OCI-LY3 (cell line): ENCODE measurements at regions not wholly inside any gene's neighbourhood (a gene's known extent, or its start where the extent isn't known, plus 50 kb on each side); places are given as distances from the start of the nearest gene placed in this dataset.
"Not testable (repeated sequence)": the region's sequence is repeated elsewhere in the genome, so short reads cannot be mapped to it uniquely, and the experiment has no call there.

Source experiments
- H2AFZ ChIP-seq: fragments of 200-600, 300-600 bp; shearing (Covaris generic); 2 replicates; pipeline ENCODE4 v1.6.0; 2014; ENCODE audit warnings: antibody characterized with exemption, low read depth, low read length
- H3K27ac ChIP-seq: fragments of 200-600, 300-600 bp; sonication (generic); 2 replicates; pipeline ENCODE4 v1.5.1; 2014; ENCODE audit warnings: mild to moderate bottlenecking, low read length, moderate library complexity, mixed read lengths
- H3K27me3 ChIP-seq: fragments of 200-600, 300-600 bp; sonication (generic); 2 replicates; pipeline ENCODE4 v1.6.1; 2014; ENCODE audit warnings: low read depth, low read length, mixed read lengths
- H3K36me3 ChIP-seq: fragments of 200-600, 300-600 bp; sonication (generic); replicated peaks from 2 replicates; pipeline ENCODE3; 2014; ENCODE audit warnings: low read depth, low read length, mixed read lengths
- H3K4me1 ChIP-seq: fragments of 300-600, 200-600 bp; sonication (generic); 2 replicates; pipeline ENCODE4 v1.6.1; 2014; ENCODE audit warnings: low read length, mixed read lengths
- H3K4me2 ChIP-seq: fragments of 200-600, 300-600 bp; sonication (generic); 2 replicates; pipeline ENCODE4 v1.6.1; 2014; ENCODE audit warnings: low read length, mixed read lengths
- H3K4me3 ChIP-seq: fragments of 300-600, 200-600 bp; sonication (generic); 2 replicates; pipeline ENCODE4 v1.5.1; 2014; ENCODE audit warnings: antibody characterized with exemption, mild to moderate bottlenecking, low read length, moderate library complexity
- H3K79me2 ChIP-seq: fragments of 300-600, 200-600 bp; shearing (Covaris generic); 2 replicates; pipeline ENCODE4 v1.6.1; 2014; ENCODE audit warnings: mild to moderate bottlenecking, low read length, mixed read lengths
- H3K9ac ChIP-seq: fragments of 300-600, 200-600 bp; shearing (Covaris generic); 2 replicates; pipeline ENCODE4 v1.6.0; 2014; ENCODE audit warnings: mild to moderate bottlenecking, low read length, moderate library complexity
- H3K9me3 ChIP-seq: fragments of 200-600, 300-600 bp; shearing (Covaris generic); 2 replicates; pipeline ENCODE4 v1.6.1; 2014; ENCODE audit warnings: low read length, mixed read lengths; ENCODE audit not compliant: insufficient read depth
- H4K20me1 ChIP-seq: fragments of 200-600, 300-600 bp; sonication (generic); 2 replicates; pipeline ENCODE4 v1.6.1; 2016; ENCODE audit warnings: low read length, mixed read lengths; ENCODE audit not compliant: insufficient read depth
- EZH2phosphoT487 ChIP-seq: fragments of 200-600 bp; shearing (Covaris generic); IDR thresholded peaks from 2 replicates; pipeline ENCODE4 v1.6.1; 2018; ENCODE audit warnings: antibody characterized with exemption, mixed run types, low read depth
- TF ChIP-seq, protein P1 (sequence below): fragments of 200-600, 300-600 bp; sonication (generic); IDR thresholded peaks from 2 replicates; pipeline ENCODE4 v1.5.1; 2014; ENCODE audit warnings: antibody characterized with exemption, low read length, low read depth

DNA sequence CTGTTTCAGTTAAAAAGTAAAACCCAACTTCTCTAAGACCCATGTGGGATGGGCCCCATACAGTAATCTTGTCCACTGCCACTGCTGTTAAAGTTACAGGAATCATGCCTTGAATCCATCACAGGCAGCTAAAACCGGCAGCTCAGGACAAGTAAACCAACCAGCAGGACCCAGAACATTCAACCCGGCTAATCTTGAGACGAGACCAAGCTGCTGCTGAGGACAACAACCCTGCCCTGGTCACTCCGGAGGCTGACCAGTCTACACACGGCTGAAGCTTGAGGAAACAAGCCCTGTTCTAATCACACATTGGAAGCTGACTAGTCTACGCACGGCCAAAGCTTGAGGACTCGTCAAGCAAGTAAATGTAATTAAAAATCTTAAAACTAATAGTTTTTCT lies 105.2 kb upstream of the ZNF492 start:
- Histone ChIP-seq H3K9ac (no peak overlapping the region), H3K27me3 (no peaks in the 10 kb centered on the region), H3K4me2 (no peak overlapping the region), H3K4me1 (no peaks in the 10 kb centered on the region), H3K79me2 (no peaks in the 10 kb centered on the region), H3K4me3 (no peak overlapping the region), H3K27ac (no peak overlapping the region), H3K36me3 (no peaks in the 10 kb centered on the region), H2AFZ (no peak overlapping the region), H3K9me3 (peaks cover 6% of the 10 kb centered on the region; the same call in 1 of the 2 replicates), H4K20me1 (no peaks in the 10 kb centered on the region)
- TF ChIP-seq, protein P1, sequence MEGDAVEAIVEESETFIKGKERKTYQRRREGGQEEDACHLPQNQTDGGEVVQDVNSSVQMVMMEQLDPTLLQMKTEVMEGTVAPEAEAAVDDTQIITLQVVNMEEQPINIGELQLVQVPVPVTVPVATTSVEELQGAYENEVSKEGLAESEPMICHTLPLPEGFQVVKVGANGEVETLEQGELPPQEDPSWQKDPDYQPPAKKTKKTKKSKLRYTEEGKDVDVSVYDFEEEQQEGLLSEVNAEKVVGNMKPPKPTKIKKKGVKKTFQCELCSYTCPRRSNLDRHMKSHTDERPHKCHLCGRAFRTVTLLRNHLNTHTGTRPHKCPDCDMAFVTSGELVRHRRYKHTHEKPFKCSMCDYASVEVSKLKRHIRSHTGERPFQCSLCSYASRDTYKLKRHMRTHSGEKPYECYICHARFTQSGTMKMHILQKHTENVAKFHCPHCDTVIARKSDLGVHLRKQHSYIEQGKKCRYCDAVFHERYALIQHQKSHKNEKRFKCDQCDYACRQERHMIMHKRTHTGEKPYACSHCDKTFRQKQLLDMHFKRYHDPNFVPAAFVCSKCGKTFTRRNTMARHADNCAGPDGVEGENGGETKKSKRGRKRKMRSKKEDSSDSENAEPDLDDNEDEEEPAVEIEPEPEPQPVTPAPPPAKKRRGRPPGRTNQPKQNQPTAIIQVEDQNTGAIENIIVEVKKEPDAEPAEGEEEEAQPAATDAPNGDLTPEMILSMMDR, result no peak
- no peak for TF ChIP-seq EZH2phosphoT487

DNA sequence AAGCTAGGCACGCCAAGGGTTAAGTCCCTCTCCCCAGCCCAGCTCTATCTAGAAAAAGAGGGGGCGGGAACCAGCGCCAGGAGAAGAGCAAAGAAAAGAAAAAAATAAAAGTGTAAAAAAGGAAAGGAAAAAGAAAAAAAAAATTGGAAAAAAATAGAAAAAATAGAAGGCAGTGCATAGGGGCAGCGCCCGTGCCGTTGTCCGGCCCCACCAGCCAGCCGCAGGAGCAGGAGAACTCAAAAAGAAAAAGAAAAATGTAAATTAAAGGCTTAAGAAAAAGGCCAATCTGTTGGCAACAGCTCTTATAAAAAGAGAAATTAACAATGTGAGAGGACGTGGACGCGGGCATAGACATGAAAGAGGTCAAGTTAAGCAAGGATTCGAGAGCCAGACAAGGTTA lies 105.4 kb upstream of the ZNF98 start:
- no peaks in the 10 kb centered on the region for H3K4me1 ChIP-seq
- H3K36me3 ChIP-seq, result no peaks in the 10 kb centered on the region
- H2AFZ ChIP-seq, result no peak overlapping the region
- no peak overlapping the region for H3K4me2 ChIP-seq
- no peaks in the 10 kb centered on the region for H3K27me3 ChIP-seq
- H3K9me3 ChIP-seq, result no peaks in the 10 kb centered on the region
- no peak overlapping the region for H3K4me3 ChIP-seq
- no peak overlapping the region for H3K27ac ChIP-seq
- no peaks in the 10 kb centered on the region for H4K20me1 ChIP-seq
- TF ChIP-seq, protein P1, result no peak
- TF ChIP-seq EZH2phosphoT487, result no peak
- H3K79me2 ChIP-seq, result no peaks in the 10 kb centered on the region
- H3K9ac ChIP-seq, result no peak overlapping the region

DNA sequence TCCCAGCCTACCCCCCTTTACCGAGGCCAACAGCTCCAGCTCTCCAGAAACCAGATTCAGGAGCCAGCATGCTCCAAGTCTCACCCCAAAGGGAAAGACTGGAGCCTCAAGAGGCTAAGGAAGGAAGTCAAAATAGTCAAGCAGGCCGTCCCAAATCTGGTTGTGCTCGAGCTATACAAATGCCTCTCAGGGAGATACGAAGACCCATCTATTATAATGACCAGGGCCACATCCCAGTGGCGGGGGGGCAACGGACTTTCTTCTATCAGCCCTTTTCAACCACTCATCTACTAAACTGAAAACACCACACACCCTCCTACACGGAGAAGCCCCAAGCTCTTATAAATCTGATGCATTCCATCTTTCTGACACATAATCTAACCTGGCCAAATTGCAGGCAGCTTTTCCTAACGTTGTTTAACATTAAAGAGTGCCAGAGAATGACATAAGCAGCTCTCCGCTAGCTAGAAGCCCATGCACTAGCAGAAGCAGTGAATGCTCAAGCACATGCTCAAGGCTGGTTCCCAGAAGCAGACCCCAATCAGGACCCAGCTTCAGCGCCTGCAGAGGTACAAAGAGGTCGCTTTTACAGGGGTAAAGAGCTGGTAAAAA lies 104.6 kb upstream of the ZNF98 start:
- no peak overlapping the region for H3K4me3 ChIP-seq
- H2AFZ ChIP-seq, result no peak overlapping the region
- H4K20me1 ChIP-seq, result no peaks in the 10 kb centered on the region
- H3K36me3 ChIP-seq, result no peaks in the 10 kb centered on the region
- no peaks in the 10 kb centered on the region for H3K9me3 ChIP-seq
- no peak for TF ChIP-seq EZH2phosphoT487
- TF ChIP-seq, protein P1, result no peak
- no peak overlapping the region for H3K9ac ChIP-seq
- H3K79me2 ChIP-seq, result no peaks in the 10 kb centered on the region
- H3K4me2 ChIP-seq, result no peak overlapping the region
- no peaks in the 10 kb centered on the region for H3K27me3 ChIP-seq
- H3K4me1 ChIP-seq, result no peaks in the 10 kb centered on the region
- no peak overlapping the region for H3K27ac ChIP-seq

DNA sequence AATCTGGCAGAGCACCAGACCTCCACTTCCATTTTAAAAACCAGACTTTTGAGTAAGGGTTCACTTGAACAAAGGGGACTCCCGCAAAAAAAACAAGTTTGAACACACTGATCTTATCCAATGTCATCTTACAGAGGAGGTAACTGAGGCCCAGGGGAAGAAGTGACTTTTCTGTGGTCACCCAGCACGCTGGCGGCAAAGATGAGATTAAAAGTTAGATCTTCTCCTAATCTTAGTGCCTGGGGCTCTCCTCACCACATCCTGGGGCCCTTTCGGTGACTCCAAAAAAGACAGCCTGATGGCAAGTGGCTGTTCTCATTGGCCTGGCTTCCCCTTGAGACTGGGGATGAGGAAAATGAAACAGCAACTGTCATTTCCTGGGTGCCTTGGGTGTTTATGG lies 101.8 kb upstream of the ZNF98 start:
- Histone ChIP-seq H3K4me2 (no peak overlapping the region), H3K9me3 (no peaks in the 10 kb centered on the region), H3K36me3 (no peaks in the 10 kb centered on the region), H3K27me3 (no peaks in the 10 kb centered on the region), H3K4me3 (no peak overlapping the region), H3K79me2 (no peaks in the 10 kb centered on the region), H3K4me1 (no peaks in the 10 kb centered on the region), H2AFZ (no peak overlapping the region), H4K20me1 (no peaks in the 10 kb centered on the region), H3K27ac (no peak overlapping the region), H3K9ac (no peak overlapping the region)
- TF ChIP-seq EZH2phosphoT487, result no peak
- TF ChIP-seq, protein P1, result no peak

DNA sequence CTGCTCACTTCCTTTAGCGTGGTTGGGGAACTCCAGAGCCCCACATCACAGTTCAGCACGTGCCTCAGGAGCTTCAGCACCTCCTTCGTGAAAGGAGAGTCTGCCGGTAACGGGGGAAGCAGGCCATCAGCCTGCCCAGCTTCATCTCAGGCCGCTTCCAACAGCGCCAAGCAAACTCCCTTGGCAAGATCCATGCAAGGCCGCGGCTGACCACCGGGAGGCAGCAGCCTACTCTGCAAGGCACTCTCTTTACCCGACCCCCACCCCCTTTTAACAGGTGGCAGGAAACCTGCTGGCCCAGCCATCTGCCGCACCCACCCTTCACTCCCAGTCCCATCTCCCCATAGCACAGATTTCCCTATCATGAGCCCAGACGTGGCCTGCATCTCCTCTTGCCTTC lies 97.4 kb upstream of the ZNF98 start:
- not testable (repeated sequence) for H4K20me1 ChIP-seq, H3K9me3 ChIP-seq, H3K79me2 ChIP-seq, H3K36me3 ChIP-seq, H3K4me3 ChIP-seq, H3K4me1 ChIP-seq, H3K9ac ChIP-seq, H3K27me3 ChIP-seq, H3K4me2 ChIP-seq, H3K27ac ChIP-seq, H2AFZ ChIP-seq
